Suprapubic skin (tissue), 3 donors: ENCODE measurements at regions not wholly inside any gene's neighbourhood (a gene's known extent, or its start where the extent isn't known, plus 50 kb on each side); places are given as distances from the start of the nearest gene placed in this dataset.

ENCODE experiments used
- POLR2A ChIP-seq, 2 donors: fragments of 450-650 bp; IDR thresholded peaks; one replicate each; pipeline ENCODE4 v1.6.1; 2017; ENCODE audit warnings: antibody characterized with exemption in 2 of 2, mild to moderate bottlenecking in 2 of 2, moderate library complexity in 2 of 2
- TF ChIP-seq, protein P1 (sequence below), 2 donors: fragments of 200-600 bp in 1 of 2; fragments of 450-650 bp in 1 of 2; sonication (generic) in 1 of 2; IDR thresholded peaks; one replicate each; pipeline ENCODE4 v1.5.1; 2016 to 2019; ENCODE audit warnings: antibody characterized with exemption in 2 of 2, mild to moderate bottlenecking in 1 of 2, moderate library complexity in 1 of 2

DNA sequence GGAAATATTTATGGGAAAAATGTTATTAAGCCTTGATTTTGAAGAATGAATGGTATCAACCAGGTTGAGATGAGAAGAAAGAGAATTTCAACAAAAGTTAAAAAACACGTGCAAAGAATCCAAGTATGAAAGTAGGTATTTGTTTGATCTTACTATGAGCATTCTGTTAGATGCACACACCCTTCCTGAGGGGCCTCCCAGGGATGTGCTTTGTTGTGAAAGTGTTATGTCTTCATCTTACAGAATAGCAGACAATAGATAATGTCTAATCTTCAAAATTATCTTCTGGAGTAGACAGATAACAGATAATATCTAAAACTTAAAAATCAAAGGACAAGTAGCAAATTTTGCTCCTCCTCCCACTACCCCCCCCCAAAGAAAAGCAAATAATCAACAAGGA lies 155.2 kb upstream of the COL3A1 start:
- TF ChIP-seq, protein P1, sequence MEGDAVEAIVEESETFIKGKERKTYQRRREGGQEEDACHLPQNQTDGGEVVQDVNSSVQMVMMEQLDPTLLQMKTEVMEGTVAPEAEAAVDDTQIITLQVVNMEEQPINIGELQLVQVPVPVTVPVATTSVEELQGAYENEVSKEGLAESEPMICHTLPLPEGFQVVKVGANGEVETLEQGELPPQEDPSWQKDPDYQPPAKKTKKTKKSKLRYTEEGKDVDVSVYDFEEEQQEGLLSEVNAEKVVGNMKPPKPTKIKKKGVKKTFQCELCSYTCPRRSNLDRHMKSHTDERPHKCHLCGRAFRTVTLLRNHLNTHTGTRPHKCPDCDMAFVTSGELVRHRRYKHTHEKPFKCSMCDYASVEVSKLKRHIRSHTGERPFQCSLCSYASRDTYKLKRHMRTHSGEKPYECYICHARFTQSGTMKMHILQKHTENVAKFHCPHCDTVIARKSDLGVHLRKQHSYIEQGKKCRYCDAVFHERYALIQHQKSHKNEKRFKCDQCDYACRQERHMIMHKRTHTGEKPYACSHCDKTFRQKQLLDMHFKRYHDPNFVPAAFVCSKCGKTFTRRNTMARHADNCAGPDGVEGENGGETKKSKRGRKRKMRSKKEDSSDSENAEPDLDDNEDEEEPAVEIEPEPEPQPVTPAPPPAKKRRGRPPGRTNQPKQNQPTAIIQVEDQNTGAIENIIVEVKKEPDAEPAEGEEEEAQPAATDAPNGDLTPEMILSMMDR (IDR thresholded peaks at IDR 0.05), result no peak
- TF ChIP-seq POLR2A (IDR thresholded peaks at IDR 0.05), result no peak
